Right lobe of liver (tissue), 4 donors: ENCODE measurements at regions not wholly inside any gene's neighbourhood (a gene's known extent, or its start where the extent isn't known, plus 50 kb on each side); places are given as distances from the start of the nearest gene placed in this dataset.

Experiments
- POLR2A ChIP-seq: fragments of 450-650 bp; IDR thresholded peaks from one replicate; pipeline ENCODE4 v1.6.1; 2017; ENCODE audit warnings: antibody characterized with exemption, mild to moderate bottlenecking
- TF ChIP-seq, protein P1 (sequence below), 4 donors: fragments of 200-600 bp in 3 of 4; fragments of 450-650 bp in 1 of 4; IDR thresholded peaks; one replicate each; pipeline versions ENCODE4 v1.5.1 to v1.8.0; 2016 to 2022; ENCODE audit warnings: antibody characterized with exemption in 4 of 4, mild to moderate bottlenecking in 2 of 4
- donor health status: DM: no; HTN: no; CAD: no.
- donor health status: DM: no; HTN: no; CAD: no.
- donor health status: DM: no; HTN: yes; CAD: no.

DNA sequence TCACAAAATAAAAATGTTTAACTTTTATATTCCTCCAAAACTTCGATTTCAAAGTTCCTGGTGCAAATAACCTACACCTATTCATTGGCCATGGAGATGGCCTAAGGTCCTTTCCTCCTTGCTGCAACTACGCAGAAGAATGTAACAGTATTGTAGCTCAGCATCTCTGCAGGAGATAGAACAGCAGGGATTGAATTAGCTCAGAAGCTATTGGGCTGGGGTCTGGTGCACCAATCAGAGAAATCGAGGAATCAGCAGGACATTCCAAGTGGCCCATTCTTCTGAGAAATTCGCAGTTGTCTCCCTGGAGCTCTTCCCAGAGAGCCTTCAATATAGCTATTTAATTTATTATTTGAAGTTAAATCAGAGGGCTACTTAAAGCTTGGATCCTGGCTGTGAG lies 560.6 kb downstream of the GATA3 start:
- TF ChIP-seq, protein P1, sequence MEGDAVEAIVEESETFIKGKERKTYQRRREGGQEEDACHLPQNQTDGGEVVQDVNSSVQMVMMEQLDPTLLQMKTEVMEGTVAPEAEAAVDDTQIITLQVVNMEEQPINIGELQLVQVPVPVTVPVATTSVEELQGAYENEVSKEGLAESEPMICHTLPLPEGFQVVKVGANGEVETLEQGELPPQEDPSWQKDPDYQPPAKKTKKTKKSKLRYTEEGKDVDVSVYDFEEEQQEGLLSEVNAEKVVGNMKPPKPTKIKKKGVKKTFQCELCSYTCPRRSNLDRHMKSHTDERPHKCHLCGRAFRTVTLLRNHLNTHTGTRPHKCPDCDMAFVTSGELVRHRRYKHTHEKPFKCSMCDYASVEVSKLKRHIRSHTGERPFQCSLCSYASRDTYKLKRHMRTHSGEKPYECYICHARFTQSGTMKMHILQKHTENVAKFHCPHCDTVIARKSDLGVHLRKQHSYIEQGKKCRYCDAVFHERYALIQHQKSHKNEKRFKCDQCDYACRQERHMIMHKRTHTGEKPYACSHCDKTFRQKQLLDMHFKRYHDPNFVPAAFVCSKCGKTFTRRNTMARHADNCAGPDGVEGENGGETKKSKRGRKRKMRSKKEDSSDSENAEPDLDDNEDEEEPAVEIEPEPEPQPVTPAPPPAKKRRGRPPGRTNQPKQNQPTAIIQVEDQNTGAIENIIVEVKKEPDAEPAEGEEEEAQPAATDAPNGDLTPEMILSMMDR (IDR thresholded peaks at IDR 0.05): no peak
- no peak for TF ChIP-seq POLR2A
